Spleen (tissue), 11 donors: ENCODE measurements at regions not wholly inside any gene's neighbourhood (a gene's known extent, or its start where the extent isn't known, plus 50 kb on each side); places are given as distances from the start of the nearest gene placed in this dataset.

Experiments
- DNase-seq: peaks from one replicate; pipeline ENCODE4 v3.0.0-alpha.2; 2020
- H3K27ac ChIP-seq, 8 donors: fragments of 200-600 bp; sonication (generic) in 7 of 8; 1 replicate in 4 of 8; 2 replicates in 4 of 8; pipeline versions ENCODE4 v1.5.0 to v1.8.0; 2016 to 2021; ENCODE audit warnings: inconsistent platforms in 4 of 8, mild to moderate bottlenecking in 4 of 8, moderate library complexity in 1 of 8
- H3K27me3 ChIP-seq, 7 donors: fragments of 200-600 bp; sonication (generic) in 6 of 7; replicated peaks in 1 of 7; 1 replicate in 4 of 7; 2 replicates in 3 of 7; pipeline versions ENCODE4 v1.5.0 to v1.8.0; 2016 to 2021; ENCODE audit warnings: inconsistent platforms in 3 of 7, mild to moderate bottlenecking in 1 of 7
- H3K36me3 ChIP-seq, 6 donors: fragments of 200-600 bp; sonication (generic) in 5 of 6; 1 replicate in 4 of 6; 2 replicates in 2 of 6; pipeline versions ENCODE4 v1.5.0 to v1.8.0; 2016 to 2021; ENCODE audit warnings: inconsistent platforms in 2 of 6
- H3K4me1 ChIP-seq, 6 donors: fragments of 200-600 bp; sonication (generic) in 5 of 6; 1 replicate in 3 of 6; 2 replicates in 3 of 6; pipeline versions ENCODE4 v1.5.0 to v1.8.0; 2016 to 2021; ENCODE audit warnings: inconsistent platforms in 3 of 6
- H3K4me3 ChIP-seq, 8 donors: fragments of 200-600 bp; sonication (generic) in 7 of 8; 1 replicate in 4 of 8; 2 replicates in 4 of 8; pipeline versions ENCODE4 v1.5.0 to v1.8.0; 2016 to 2021; ENCODE audit warnings: inconsistent platforms in 4 of 8, mild to moderate bottlenecking in 4 of 8, moderate library complexity in 2 of 8
- H3K9me3 ChIP-seq, 8 donors: fragments of 200-600 bp; sonication (generic) in 7 of 8; 1 replicate in 4 of 8; 2 replicates in 4 of 8; pipeline versions ENCODE4 v1.5.0 to v1.8.0; 2016 to 2021; ENCODE audit warnings: inconsistent platforms in 4 of 8
- CTCF ChIP-seq, 11 experiments: fragments of 200-600 bp in 7 of 11; fragments of 450-650 bp in 4 of 11; sonication (generic) in 4 of 11; IDR thresholded peaks in 8 of 11; conservative IDR thresholded peaks in 3 of 11; 1 replicate in 7 of 11; 2 replicates in 4 of 11; pipeline versions ENCODE4 v1.4.0 to v1.8.0; 2016 to 2021; ENCODE audit warnings: antibody characterized with exemption in 11 of 11, inconsistent platforms in 4 of 11, mild to moderate bottlenecking in 1 of 11
- POLR2A ChIP-seq, 3 donors: fragments of 450-650 bp; IDR thresholded peaks; one replicate each; pipeline ENCODE4 v1.5.1; 2017; ENCODE audit warnings: antibody characterized with exemption in 3 of 3, mild to moderate bottlenecking in 1 of 3
- POLR2AphosphoS5 ChIP-seq, 3 donors: sonication (generic); formaldehyde crosslinking; IDR thresholded peaks; one replicate each; pipeline ENCODE4 v1.5.1; 2017; ENCODE audit warnings: antibody characterized with exemption in 3 of 3
- WGBS, 5 donors: extraction: QIAGEN DNeasy Blood & Tissue Kit in 3 of 5; methylation state at CpG; one replicate each; pipeline versions ENCODE4 v1.1.5 to v1.1.7; 2013 to 2018; 5-methylcytosine and 5-hydroxymethylcytosine counted together
- intact Hi-C: fragments of 100-400 bp; cut with DNase I; formaldehyde crosslinking; loops from one replicate; pipeline ENCODE4 v1.15.0; 2023; ENCODE audit warnings: low total_unique reads
- donor health status: healthy with polysubstance abuse.
- donor health status: DM: no; HTN: no; CAD: no; lungs with moderate emphysema.
- donor health status: DM: no; HTN: no; CAD: no.
- donor health status: Bipolar disorder and iron deficiency.
- donor health status: healthy.
- donor health status: DM: no; HTN: no; CAD: no.
- donor health status: DM: yes; HTN: yes; CAD: no.

GRCh38 chr3:81884791-81885190, 123.3 kb upstream of the GBE1 start:
- 78 to 95% (median 89%) methylated on average over 3 of the region's 3 CpGs for WGBS, 5 donors
- Histone ChIP-seq H3K4me3 (no peak overlapping the region), H3K27me3 (no peaks in the 10 kb centered on the region), H3K27ac (no peak overlapping the region), H3K36me3 (no peaks in the 10 kb centered on the region), H3K4me1 (no peaks in the 10 kb centered on the region), H3K9me3 (peaks cover 0 to 3% (median 0%) of the 10 kb centered on the region in 8 donors)
- no peak for TF ChIP-seq POLR2A (IDR thresholded peaks at IDR 0.05)
- no peak for TF ChIP-seq POLR2AphosphoS5 (IDR thresholded peaks at IDR 0.05)
- TF ChIP-seq CTCF (IDR thresholded peaks at IDR 0.05 in 8 of 11, conservative IDR thresholded peaks at IDR 0.05 in 3 of 11): no peak
- no peak for DNase-seq
- intact Hi-C loops: no loop called here

GRCh38 chr3:81876826-81877225, 115.4 kb upstream of the GBE1 start:
- H3K27me3 ChIP-seq: no peaks in the 10 kb centered on the region
- peaks cover 0 to 9% (median 0%) of the 10 kb centered on the region in 8 donors for H3K9me3 ChIP-seq
- H3K4me3 ChIP-seq: no peak overlapping the region
- no peaks in the 10 kb centered on the region for H3K36me3 ChIP-seq
- H3K27ac ChIP-seq: no peak overlapping the region
- H3K4me1 ChIP-seq: no peaks in the 10 kb centered on the region
- WGBS, 5 donors: 71 to 89% (median 82%) methylated on average over 1 of the region's 1 CpG
- no peak for DNase-seq
- intact Hi-C loops: no loop called here
- TF ChIP-seq CTCF (IDR thresholded peaks at IDR 0.05 in 8 of 11, conservative IDR thresholded peaks at IDR 0.05 in 3 of 11): no peak
- TF ChIP-seq POLR2AphosphoS5 (IDR thresholded peaks at IDR 0.05): no peak
- no peak for TF ChIP-seq POLR2A (IDR thresholded peaks at IDR 0.05)

- no peak for DNase-seq
- no peak overlapping the region for H3K27ac ChIP-seq
- intact Hi-C loops: no loop called here
- peaks cover 0 to 9% (median 0%) of the 10 kb centered on the region in 8 donors for H3K9me3 ChIP-seq
- H3K36me3 ChIP-seq: no peaks in the 10 kb centered on the region
- TF ChIP-seq CTCF (IDR thresholded peaks at IDR 0.05 in 8 of 11, conservative IDR thresholded peaks at IDR 0.05 in 3 of 11) (no peak), POLR2AphosphoS5 (IDR thresholded peaks at IDR 0.05) (no peak), POLR2A (IDR thresholded peaks at IDR 0.05) (no peak)
- H3K4me1 ChIP-seq: no peaks in the 10 kb centered on the region
- no peak overlapping the region for H3K4me3 ChIP-seq
- no peaks in the 10 kb centered on the region for H3K27me3 ChIP-seq
These were observed 113.3 kb upstream of the GBE1 start for GRCh38 chr3:81874738-81875137.

- Histone ChIP-seq H3K9me3 (no peaks in the 10 kb centered on the region), H3K27ac (no peak overlapping the region), H3K36me3 (no peaks in the 10 kb centered on the region), H3K27me3 (no peaks in the 10 kb centered on the region), H3K4me1 (no peaks in the 10 kb centered on the region), H3K4me3 (no peak overlapping the region)
- no peak for DNase-seq
- 78 to 89% (median 81%) methylated on average over 1 of the region's 1 CpG for WGBS, 5 donors
- TF ChIP-seq POLR2A (IDR thresholded peaks at IDR 0.05): no peak
- no peak for TF ChIP-seq CTCF (IDR thresholded peaks at IDR 0.05 in 8 of 11, conservative IDR thresholded peaks at IDR 0.05 in 3 of 11)
- no peak for TF ChIP-seq POLR2AphosphoS5 (IDR thresholded peaks at IDR 0.05)
- intact Hi-C loops: no loop called here
These were observed 111.1 kb upstream of the GBE1 start for GRCh38 chr3:81872566-81872965.
